Fibroblast of skin of abdomen (primary cell): ENCODE measurements at regions not wholly inside any gene's neighbourhood (a gene's known extent, or its start where the extent isn't known, plus 50 kb on each side); places are given as distances from the start of the nearest gene placed in this dataset.
A peak's percentile ranks its signal among the peaks of the same experiment; 100 is the strongest.
"Not testable (repeated sequence)": the region's sequence is repeated elsewhere in the genome, so short reads cannot be mapped to it uniquely, and the experiment has no call there.

ENCODE experiments used
- DNase-seq: peaks from one replicate; pipeline ENCODE4 v3.0.0-alpha.2; 2013

- peak; percentile 4 for DNase-seq
Measured at GRCh38 chr6:85278466-85279035, 171.3 kb upstream of the NT5E start.

GRCh38 chr6:85276026-85276425 is 173.9 kb upstream of the NT5E start:
- not testable (repeated sequence) for DNase-seq

GRCh38 chr6:85275338-85275985 is 174.4 kb upstream of the NT5E start:
- DNase-seq = no peak

GRCh38 chr6:85273870-85274269 is 176.0 kb upstream of the NT5E start:
- peak; percentile 13 for DNase-seq

GRCh38 chr6:85273046-85273445 is 176.8 kb upstream of the NT5E start:
- no peak for DNase-seq

GRCh38 chr6:85272592-85272991 is 177.3 kb upstream of the NT5E start:
- DNase-seq = no peak

GRCh38 chr6:85262621-85263020 is 187.3 kb upstream of the NT5E start:
- DNase-seq = no peak

- DNase-seq = peak; percentile 70
Measured at GRCh38 chr6:85261271-85261670, 188.6 kb upstream of the NT5E start.

GRCh38 chr6:85255661-85256060 is 194.2 kb upstream of the NT5E start:
- DNase-seq = no peak

GRCh38 chr6:85252552-85252951 is 197.3 kb upstream of the NT5E start:
- no peak for DNase-seq

- no peak for DNase-seq
Measured at GRCh38 chr6:85252085-85252484, 197.8 kb upstream of the NT5E start.

- no peak for DNase-seq
Measured at GRCh38 chr6:85251300-85251699, 198.6 kb upstream of the NT5E start.

GRCh38 chr6:85250586-85251220 is 199.2 kb upstream of the NT5E start:
- DNase-seq = peak; percentile 39

- peak; percentile 6 for DNase-seq
Measured at GRCh38 chr6:85245004-85245403, 204.9 kb upstream of the NT5E start.

GRCh38 chr6:85241498-85242052 is 208.3 kb upstream of the NT5E start:
- no peak for DNase-seq

- peak; percentile 47 for DNase-seq
Measured at GRCh38 chr6:85240787-85241385, 209.0 kb upstream of the NT5E start.

GRCh38 chr6:85237478-85237877 is 212.4 kb upstream of the NT5E start:
- no peak for DNase-seq

- no peak for DNase-seq
Measured at GRCh38 chr6:85236636-85237035, 213.2 kb upstream of the NT5E start.

GRCh38 chr6:85227345-85227744 is 222.5 kb upstream of the NT5E start:
- not testable (repeated sequence) for DNase-seq

GRCh38 chr6:85212794-85213193 is 237.1 kb upstream of the NT5E start:
- DNase-seq = not testable (repeated sequence)

- DNase-seq = no peak
Measured at GRCh38 chr6:85195243-85195642, 254.6 kb upstream of the NT5E start.

- DNase-seq = no peak
Measured at GRCh38 chr6:85193339-85193738, 256.5 kb upstream of the NT5E start.

GRCh38 chr6:85192596-85192995 is 257.3 kb upstream of the NT5E start:
- no peak for DNase-seq
